Vagina (tissue), 2 donors: ENCODE measurements at regions not wholly inside any gene's neighbourhood (a gene's known extent, or its start where the extent isn't known, plus 50 kb on each side); places are given as distances from the start of the nearest gene placed in this dataset.

Source experiments
- DNase-seq, 2 donors: peaks; one replicate each; pipeline ENCODE4 v3.0.0-alpha.2; 2017; ENCODE audit errors: extremely low spot score in 2 of 2
- H3K27ac ChIP-seq: fragments of 200-600 bp; sonication (generic); one replicate; pipeline ENCODE4 v1.5.1; 2019
- H3K27me3 ChIP-seq: fragments of 200-600 bp; sonication (generic); one replicate; pipeline ENCODE4 v1.5.1; 2019
- H3K36me3 ChIP-seq, 2 donors: fragments of 200-600 bp; sonication (generic); one replicate each; pipeline ENCODE4 v1.5.1; 2017 to 2019
- H3K4me1 ChIP-seq: fragments of 200-600 bp; sonication (generic); one replicate; pipeline ENCODE4 v1.5.1; 2019
- H3K4me3 ChIP-seq, 2 donors: fragments of 200-600 bp; sonication (generic); 1 replicate in 1 of 2; 2 replicates in 1 of 2; pipeline ENCODE4 v1.5.1; 2016 to 2019
- H3K9me3 ChIP-seq: fragments of 200-600 bp; sonication (generic); one replicate; pipeline ENCODE4 v1.5.1; 2019
- CTCF ChIP-seq, 3 experiments: fragments of 450-650 bp in 2 of 3; fragments of 200-600 bp in 1 of 3; sonication (generic) in 1 of 3; IDR thresholded peaks; one replicate each; pipeline ENCODE4 v1.5.1; 2017 to 2019; ENCODE audit warnings: antibody characterized with exemption in 3 of 3, mild to moderate bottlenecking in 2 of 3, moderate library complexity in 2 of 3
- POLR2A ChIP-seq, 2 donors: fragments of 450-650 bp; IDR thresholded peaks; one replicate each; pipeline ENCODE4 v1.6.1; 2017; ENCODE audit warnings: antibody characterized with exemption in 2 of 2, mild to moderate bottlenecking in 2 of 2, moderate library complexity in 2 of 2
- POLR2AphosphoS5 ChIP-seq, 2 donors: sonication (generic); formaldehyde crosslinking; IDR thresholded peaks; one replicate each; pipeline ENCODE4 v1.9.0; 2017; ENCODE audit warnings: antibody characterized with exemption in 2 of 2, mild to moderate bottlenecking in 2 of 2, low read depth in 1 of 2; ENCODE audit not compliant: insufficient read depth in 1 of 2
- intact Hi-C: fragments of 100-400 bp; cut with DNase I; formaldehyde crosslinking; loops from one replicate; pipeline ENCODE4 v1.15.1; 2023

- Histone ChIP-seq H3K27me3 (no peaks in the 10 kb centered on the region), H3K27ac (no peak overlapping the region), H3K4me3 (no peak overlapping the region), H3K9me3 (no peaks in the 10 kb centered on the region), H3K36me3 (no peaks in the 10 kb centered on the region), H3K4me1 (no peaks in the 10 kb centered on the region)
- TF ChIP-seq POLR2AphosphoS5 (IDR thresholded peaks at IDR 0.05; ENCODE audit: insufficient read depth in 1 of 2, low read depth in 1 of 2) (no peak), CTCF (IDR thresholded peaks at IDR 0.05) (no peak), POLR2A (IDR thresholded peaks at IDR 0.05) (no peak)
- intact Hi-C loops, result no loop called here
- DNase-seq, result no peak
Measured at GRCh38 chr1:194485432-194485831, 1299.0 kb upstream of the B3GALT2 start.

DNA sequence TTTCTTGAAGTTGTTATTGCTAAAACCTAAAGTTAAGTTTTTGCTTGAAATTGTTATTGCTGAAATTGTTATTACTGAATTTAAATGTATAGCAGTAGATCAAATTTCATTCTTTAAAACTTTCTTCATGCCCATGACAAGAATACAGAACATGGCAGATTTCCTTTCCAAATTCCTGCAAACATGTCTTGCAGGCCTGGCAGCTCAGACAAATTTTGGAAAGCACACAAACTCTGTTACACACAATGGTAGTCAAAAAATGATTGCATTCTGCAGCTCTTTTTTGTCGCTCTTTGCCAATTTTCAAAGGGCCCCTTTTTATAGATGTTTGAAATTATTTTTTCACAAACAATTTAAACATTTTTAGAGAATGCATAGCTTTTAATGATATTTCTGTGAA, 1292.3 kb upstream of the B3GALT2 start:
- intact Hi-C loops, result no loop called here
- H3K36me3 ChIP-seq, result no peaks in the 10 kb centered on the region
- H3K4me1 ChIP-seq, result no peaks in the 10 kb centered on the region
- H3K27ac ChIP-seq, result no peak overlapping the region
- H3K4me3 ChIP-seq, result no peak overlapping the region
- TF ChIP-seq CTCF (IDR thresholded peaks at IDR 0.05) (no peak), POLR2AphosphoS5 (IDR thresholded peaks at IDR 0.05; ENCODE audit: insufficient read depth in 1 of 2, low read depth in 1 of 2) (no peak), POLR2A (IDR thresholded peaks at IDR 0.05) (no peak)
- H3K27me3 ChIP-seq, result no peaks in the 10 kb centered on the region
- DNase-seq, result no peak
- no peaks in the 10 kb centered on the region for H3K9me3 ChIP-seq

- H3K9me3 ChIP-seq, result no peaks in the 10 kb centered on the region
- no peaks in the 10 kb centered on the region for H3K4me1 ChIP-seq
- TF ChIP-seq POLR2A (IDR thresholded peaks at IDR 0.05) (no peak), POLR2AphosphoS5 (IDR thresholded peaks at IDR 0.05; ENCODE audit: insufficient read depth in 1 of 2, low read depth in 1 of 2) (no peak), CTCF (IDR thresholded peaks at IDR 0.05) (no peak)
- intact Hi-C loops, result no loop called here
- no peaks in the 10 kb centered on the region for H3K27me3 ChIP-seq
- no peak overlapping the region for H3K27ac ChIP-seq
- DNase-seq, result no peak
- H3K36me3 ChIP-seq, result no peaks in the 10 kb centered on the region
- no peak overlapping the region for H3K4me3 ChIP-seq
Measured at GRCh38 chr1:194477908-194478307, 1291.5 kb upstream of the B3GALT2 start.

GRCh38 chr1:194476872-194477271, 1290.5 kb upstream of the B3GALT2 start:
- Histone ChIP-seq H3K9me3 (no peaks in the 10 kb centered on the region), H3K27me3 (no peaks in the 10 kb centered on the region), H3K4me3 (no peak overlapping the region), H3K4me1 (no peaks in the 10 kb centered on the region), H3K36me3 (no peaks in the 10 kb centered on the region), H3K27ac (no peak overlapping the region)
- DNase-seq, result no peak
- TF ChIP-seq POLR2AphosphoS5 (IDR thresholded peaks at IDR 0.05; ENCODE audit: insufficient read depth in 1 of 2, low read depth in 1 of 2), result no peak
- no peak for TF ChIP-seq CTCF (IDR thresholded peaks at IDR 0.05)
- TF ChIP-seq POLR2A (IDR thresholded peaks at IDR 0.05), result no peak
- intact Hi-C loops, result no loop called here

DNA sequence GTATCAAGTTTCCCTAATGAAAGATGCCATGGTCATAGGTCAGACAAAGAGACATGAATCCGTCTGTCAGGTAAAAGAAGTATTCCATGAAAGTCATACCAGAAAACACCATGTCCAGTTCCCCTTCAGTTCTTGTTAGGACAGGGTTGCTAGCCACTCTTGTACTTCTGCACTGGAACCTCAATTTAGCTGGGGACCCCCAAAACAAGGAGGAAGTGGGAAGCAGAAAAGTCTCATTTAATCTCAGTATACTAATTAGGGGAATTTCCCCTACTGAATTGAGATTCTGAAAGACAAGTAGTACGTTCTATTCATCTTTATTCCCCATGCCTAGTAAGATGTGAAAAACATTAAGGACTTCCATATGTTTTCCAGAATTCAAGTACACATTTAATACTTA, 1289.9 kb upstream of the B3GALT2 start:
- H3K27ac ChIP-seq, result no peak overlapping the region
- intact Hi-C loops, result no loop called here

More for the DNA sequence above, 1289.9 kb upstream of the B3GALT2 start:
- H3K36me3 ChIP-seq, result no peaks in the 10 kb centered on the region
- H3K9me3 ChIP-seq, result no peaks in the 10 kb centered on the region
- no peak overlapping the region for H3K4me3 ChIP-seq
- H3K27me3 ChIP-seq, result no peaks in the 10 kb centered on the region
- TF ChIP-seq POLR2AphosphoS5 (IDR thresholded peaks at IDR 0.05; ENCODE audit: insufficient read depth in 1 of 2, low read depth in 1 of 2) (no peak), CTCF (IDR thresholded peaks at IDR 0.05) (no peak), POLR2A (IDR thresholded peaks at IDR 0.05) (no peak)
- no peak for DNase-seq
- H3K4me1 ChIP-seq, result no peaks in the 10 kb centered on the region
